ENCODE measurements at regions not wholly inside any gene's neighbourhood (a gene's known extent, or its start where the extent isn't known, plus 50 kb on each side); places are given as distances from the start of the nearest gene placed in this dataset.

DNA sequence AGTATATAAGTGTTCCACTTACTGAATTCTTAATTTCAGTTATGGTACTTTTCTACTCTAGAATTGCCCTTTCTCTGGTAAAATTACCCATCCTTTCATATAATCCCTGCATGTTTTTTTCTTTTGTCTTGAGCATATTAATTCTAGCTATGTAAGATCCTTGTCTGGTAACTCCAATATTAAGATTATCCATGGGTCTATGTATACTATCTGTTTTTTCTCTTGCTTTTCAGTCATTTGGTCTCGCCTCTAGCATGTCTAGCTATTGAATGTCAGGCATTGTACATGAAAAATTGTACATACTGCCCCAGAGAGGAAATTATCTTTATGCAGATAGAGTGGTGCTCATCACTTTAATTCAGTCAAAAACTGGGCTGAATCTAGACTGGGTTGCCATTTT lies 50.4 kb upstream of the CALM3 start:
- TF ChIP-seq HDGF (IDR thresholded peaks at IDR 0.05; ENCODE audit: borderline replicate concordance) (no peak), SUZ12 (IDR thresholded peaks at IDR 0.05) (no peak), ELF4 (IDR thresholded peaks at IDR 0.05) (no peak), NFRKB (IDR thresholded peaks at IDR 0.05) (no peak), SP1 (IDR thresholded peaks at IDR 0.05) (no peak), FOXM1 (IDR thresholded peaks at IDR 0.05; ENCODE audit: borderline replicate concordance) (no peak), BHLHE40 (IDR thresholded peaks at IDR 0.05; ENCODE audit: borderline replicate concordance) (no peak), CTBP1 (IDR thresholded peaks at IDR 0.05; ENCODE audit: borderline replicate concordance) (no peak), ARNT (IDR thresholded peaks at IDR 0.05) (no peak), TARDBP (IDR thresholded peaks at IDR 0.05) (no peak), FOXK2 (IDR thresholded peaks at IDR 0.05) (no peak)
- TF ChIP-seq, protein P1, sequence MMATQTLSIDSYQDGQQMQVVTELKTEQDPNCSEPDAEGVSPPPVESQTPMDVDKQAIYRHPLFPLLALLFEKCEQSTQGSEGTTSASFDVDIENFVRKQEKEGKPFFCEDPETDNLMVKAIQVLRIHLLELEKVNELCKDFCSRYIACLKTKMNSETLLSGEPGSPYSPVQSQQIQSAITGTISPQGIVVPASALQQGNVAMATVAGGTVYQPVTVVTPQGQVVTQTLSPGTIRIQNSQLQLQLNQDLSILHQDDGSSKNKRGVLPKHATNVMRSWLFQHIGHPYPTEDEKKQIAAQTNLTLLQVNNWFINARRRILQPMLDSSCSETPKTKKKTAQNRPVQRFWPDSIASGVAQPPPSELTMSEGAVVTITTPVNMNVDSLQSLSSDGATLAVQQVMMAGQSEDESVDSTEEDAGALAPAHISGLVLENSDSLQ (IDR thresholded peaks at IDR 0.05), result no peak
